A549 (cell line): ENCODE measurements at regions not wholly inside any gene's neighbourhood (a gene's known extent, or its start where the extent isn't known, plus 50 kb on each side); places are given as distances from the start of the nearest gene placed in this dataset.

ENCODE experiments used
- ATAC-seq, 2 experiments: fragments of 200-7000 bp in 1 of 2; fragments of >200 bp in 1 of 2; cut with Nextera tagmentation in 1 of 2; cut with Tn5 transposase in 1 of 2; 3 replicates each; pipeline versions ENCODE4 v1.8.0 to v1.9.1; 2018 to 2020; ENCODE audit warnings: mild to moderate bottlenecking in 1 of 2, moderate library complexity in 1 of 2
- CTCF ChIA-PET: fragments of 300-600 bp; sonication (Branson Sonifier 250); formaldehyde crosslinking; extraction: SDS; loops from one replicate; lab custom pipeline; 2021; ENCODE audit warnings: antibody characterized with exemption, inconsistent platforms; lab: Yijun Ruan, JAX
- POLR2A ChIA-PET: fragments of 350-600 bp; formaldehyde crosslinking; extraction: SDS; loops from one replicate; lab custom pipeline; 2021; ENCODE audit warnings: antibody characterized with exemption, inconsistent platforms; lab: Yijun Ruan, JAX
- DNase-seq, 2 experiments: peaks; one replicate each; pipeline versions ENCODE4 v3.0.0 to v3.0.0-alpha.2; 2011 to 2016; ENCODE audit warnings: low read depth in 1 of 2, low spot score in 1 of 2
- FAIRE-seq: peaks from 2 replicates; lab custom pipeline; 2011; peaks lifted over from hg19 to GRCh38; lab: Jason Lieb, UNC
- H3K27ac ChIP-seq, 2 experiments: fragments of >200 bp; sonication (Bioruptor Twin); formaldehyde crosslinking; 3 replicates each; pipeline ENCODE4 v1.5.1; 2016 to 2017
- H3K4me1 ChIP-seq: fragments of >200 bp; sonication (Bioruptor Twin); formaldehyde crosslinking; 3 replicates; pipeline ENCODE4 v1.6.1; 2016
- H3K4me2 ChIP-seq: fragments of >200 bp; sonication (Bioruptor Twin); formaldehyde crosslinking; 3 replicates; pipeline ENCODE4 v1.6.1; 2016
- H3K4me3 ChIP-seq: fragments of >200 bp; sonication (Bioruptor Twin); formaldehyde crosslinking; 3 replicates; pipeline ENCODE4 v1.5.1; 2016
- H3K9me3 ChIP-seq: fragments of >200 bp; sonication (Bioruptor Twin); formaldehyde crosslinking; 3 replicates; pipeline ENCODE4 v1.6.1; 2016
- BHLHE40 ChIP-seq: IDR thresholded peaks from 2 replicates; pipeline ENCODE4 v1.6.1; 2012; ENCODE audit warnings: low read depth, low read length, inconsistent platforms
- CBX2 ChIP-seq: fragments of 200-600 bp; sonication (generic); IDR thresholded peaks from 2 replicates; pipeline ENCODE4 v1.6.1; 2016; ENCODE audit warnings: low read depth, mild to moderate bottlenecking, borderline replicate concordance
- CEBPB ChIP-seq, 2 experiments: fragments of >200 bp in 1 of 2; sonication (Bioruptor Twin) in 1 of 2; formaldehyde crosslinking in 1 of 2; IDR thresholded peaks; 2 replicates each; pipeline ENCODE4 v1.6.1; 2012 to 2016
- CHD2 ChIP-seq: fragments of 150-350 bp; IDR thresholded peaks from 2 replicates; pipeline ENCODE4 v1.6.1; 2014; ENCODE audit warnings: low read length; ENCODE audit not compliant: partially characterized antibody
- EHF ChIP-seq: fragments of 250-450 bp; sonication (Bioruptor Pico); IDR thresholded peaks from 2 replicates; pipeline ENCODE4 v1.5.0; 2020; ENCODE audit warnings: mild to moderate bottlenecking
- EHMT2 ChIP-seq: fragments of 200-600 bp; sonication (generic); IDR thresholded peaks from 2 replicates; pipeline ENCODE4 v1.6.1; 2016; ENCODE audit warnings: antibody characterized with exemption, low read depth, mild to moderate bottlenecking, moderate library complexity
- FOSB ChIP-seq: fragments of 250-450 bp; sonication (Bioruptor Pico); IDR thresholded peaks from 2 replicates; pipeline ENCODE4 v1.5.0; 2020; ENCODE audit warnings: mild to moderate bottlenecking, moderate library complexity
- FOSL2 ChIP-seq, 2 experiments: fragments of 450-650 bp in 1 of 2; fragments of >200 bp in 1 of 2; sonication (Bioruptor Twin) in 1 of 2; formaldehyde crosslinking; IDR thresholded peaks; 2 replicates each; pipeline versions ENCODE4 v1.5.0 to v1.6.1; 2016 to 2020; ENCODE audit warnings: mild to moderate bottlenecking in 1 of 2, moderate library complexity in 1 of 2
- FOXS1 ChIP-seq: fragments of 250-450 bp; sonication (Bioruptor Pico); IDR thresholded peaks from 2 replicates; pipeline ENCODE4 v1.5.0; 2020; ENCODE audit warnings: mild to moderate bottlenecking, moderate library complexity
- HEYL ChIP-seq: fragments of 250-450 bp; sonication (Bioruptor Pico); IDR thresholded peaks from 2 replicates; pipeline ENCODE4 v1.8.0; 2021; ENCODE audit warnings: mild to moderate bottlenecking, moderate library complexity
- HOXA7 ChIP-seq: fragments of 250-450 bp; sonication (Bioruptor Pico); IDR thresholded peaks from 2 replicates; pipeline ENCODE4 v1.5.0; 2020; ENCODE audit warnings: mild to moderate bottlenecking, moderate library complexity
- KDM1A ChIP-seq: fragments of 200-600 bp; sonication (generic); IDR thresholded peaks from 2 replicates; pipeline ENCODE4 v1.6.1; 2016; ENCODE audit warnings: low read depth, mild to moderate bottlenecking
- KDM5A ChIP-seq: fragments of 200-600 bp; sonication (generic); IDR thresholded peaks from 2 replicates; pipeline ENCODE4 v1.6.1; 2016; ENCODE audit warnings: antibody characterized with exemption, mild to moderate bottlenecking
- MAFK ChIP-seq: fragments of 450-650 bp; IDR thresholded peaks from 2 replicates; pipeline ENCODE4 v1.6.1; 2014; ENCODE audit not compliant: partially characterized antibody
- NFE2L2 ChIP-seq: fragments of 150-350 bp; conservative IDR thresholded peaks from 2 replicates; pipeline ENCODE4 v1.6.1; 2014; ENCODE audit warnings: low read length
- NPAS2 ChIP-seq: fragments of 250-450 bp; sonication (Bioruptor Pico); IDR thresholded peaks from 2 replicates; pipeline ENCODE4 v1.8.0; 2022; ENCODE audit warnings: mild to moderate bottlenecking, moderate library complexity, borderline replicate concordance
- RAD21 ChIP-seq, 2 experiments: fragments of >200 bp in 1 of 2; sonication (Bioruptor Twin) in 1 of 2; formaldehyde crosslinking in 1 of 2; IDR thresholded peaks in 1 of 2; conservative IDR thresholded peaks in 1 of 2; 2 replicates in 1 of 2; 3 replicates in 1 of 2; pipeline ENCODE4 v1.6.1; 2012 to 2018; ENCODE audit warnings: inconsistent platforms in 1 of 2
- REST ChIP-seq: fragments of 200-600 bp; sonication (generic); IDR thresholded peaks from 2 replicates; pipeline ENCODE4 v1.6.1; 2016; ENCODE audit warnings: antibody characterized with exemption, mild to moderate bottlenecking, moderate library complexity
- RNF2 ChIP-seq: fragments of 200-600 bp; sonication (generic); IDR thresholded peaks from 2 replicates; pipeline ENCODE4 v1.6.1; 2016; ENCODE audit warnings: low read depth, mild to moderate bottlenecking, antibody characterized with exemption, moderate library complexity, borderline replicate concordance
- SREBF2 ChIP-seq: fragments of 450-650 bp; IDR thresholded peaks from 2 replicates; pipeline ENCODE4 v1.6.1; 2014; ENCODE audit warnings: mild to moderate bottlenecking, moderate library complexity
- TFCP2L1 ChIP-seq: fragments of 250-450 bp; sonication (Bioruptor Pico); IDR thresholded peaks from 2 replicates; pipeline ENCODE4 v1.5.0; 2021; ENCODE audit warnings: mild to moderate bottlenecking
- ZC3H11A ChIP-seq: fragments of 450-650 bp; IDR thresholded peaks from 2 replicates; pipeline ENCODE4 v1.6.1; 2014; ENCODE audit warnings: antibody characterized with exemption, mild to moderate bottlenecking
- ZSCAN20 ChIP-seq: fragments of 250-450 bp; sonication (Bioruptor Pico); IDR thresholded peaks from 2 replicates; pipeline ENCODE4 v1.8.0; 2022; ENCODE audit warnings: mild to moderate bottlenecking, moderate library complexity
- WGBS: methylation state at CpG from one replicate; pipeline ENCODE4 v1.1.6; 2017; ENCODE audit errors: missing lambda C conversion rate; 5-methylcytosine and 5-hydroxymethylcytosine counted together
- TF ChIP-seq, protein P1 (sequence below): fragments of >200 bp; sonication (Bioruptor Twin); formaldehyde crosslinking; IDR thresholded peaks from 3 replicates; pipeline ENCODE4 v1.5.1; 2016

DNA sequence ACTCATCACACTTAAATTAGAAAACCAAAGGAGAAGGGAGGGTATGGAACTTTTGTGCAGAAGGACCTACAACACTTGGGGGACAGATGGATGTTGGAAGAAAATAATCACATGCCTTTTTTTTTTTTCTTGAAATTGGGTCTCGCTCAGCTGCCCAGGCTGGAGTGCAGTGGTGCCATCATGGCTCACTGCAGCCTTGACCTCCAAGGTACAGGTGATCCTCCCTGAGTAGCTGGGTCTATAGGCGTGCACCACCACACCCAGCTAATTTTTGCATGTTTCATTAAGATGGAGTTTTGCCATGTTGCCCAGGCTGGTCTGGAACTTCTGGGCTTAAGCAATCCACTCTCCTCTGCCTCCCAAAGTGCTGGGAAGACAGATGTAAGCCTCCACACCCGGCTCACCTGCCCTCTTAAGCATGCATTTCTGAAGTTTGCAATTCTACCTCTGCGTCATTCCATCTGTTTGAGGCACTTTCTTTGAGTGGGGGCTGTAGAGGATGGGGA, 370.8 kb upstream of the JARID2 start (continued):
- TF ChIP-seq NPAS2 (no peak), FOXS1 (CRISPR knock-in tag) (no peak), HEYL (CRISPR knock-in tag) (no peak)
- TF ChIP-seq, all 56 proteins: peak for 0

GRCh38 chr6:14875481-14876063, 370.3 kb upstream of the JARID2 start:
- H3K27ac ChIP-seq, result no peak overlapping the region
- TF ChIP-seq FOXS1 (CRISPR knock-in tag) (no peak), KDM1A (no peak), MAFK (peak; percentile 68)
- ATAC-seq (no peak), FAIRE-seq (no peak), DNase-seq (no peak)
- no peak overlapping the region for H3K4me3 ChIP-seq
- no peak overlapping the region for H3K4me2 ChIP-seq
- POLR2A ChIA-PET, result no interaction called here
- 88% methylated on average over 6 of the region's 6 CpGs for WGBS
- peaks cover 6% of the 10 kb centered on the region; the same call in 2 of the 3 replicates for H3K4me1 ChIP-seq
- CTCF ChIA-PET, result no interaction called here
- no peaks in the 10 kb centered on the region for H3K9me3 ChIP-seq

GRCh38 chr6:14876778-14877613, 368.9 kb upstream of the JARID2 start:
- Histone ChIP-seq H3K4me1 (peaks cover 6% of the 10 kb centered on the region; the same call in 2 of the 3 replicates), H3K9me3 (no peaks in the 10 kb centered on the region), H3K4me3 (no peak overlapping the region), H3K27ac (peak overlapping the region in 1 of 2 experiments; percentile 41; a peak in 1 of 6 replicates), H3K4me2 (0 out of 3 replicates have a peak overlapping the region, but pooled peaks have one; percentile 14)
- ChIA-PET CTCF (interaction anchor here (1.1 kb wide), 1 partner anchor 10 kb away, joined by 3 read pairs; no protein-coding TSS in a partner anchor), POLR2A (interaction anchor here (0.6 kb wide), 1 partner anchor 9 kb away, joined by 4 read pairs; no protein-coding TSS in a partner anchor)
- peak in 1 of 2 experiments; percentile 11 for DNase-seq
- no peak for ATAC-seq
- WGBS, result 55% methylated on average over 11 of the region's 11 CpGs
- FAIRE-seq, result no peak
- TF ChIP-seq TFCP2L1 (CRISPR knock-in tag), result no peak
- no peak for TF ChIP-seq CHD2
- TF ChIP-seq SREBF2, result no peak
- TF ChIP-seq BHLHE40, result no peak
- TF ChIP-seq FOSL2 (IDR thresholded peaks at IDR 0.05), result no peak
- peak; percentile 6; the same call in 1 of the 2 replicates for TF ChIP-seq FOSL2 (CRISPR knock-in tag; IDR thresholded peaks at IDR 0.05)
- TF ChIP-seq NFE2L2, result no peak
- TF ChIP-seq, protein P1, sequence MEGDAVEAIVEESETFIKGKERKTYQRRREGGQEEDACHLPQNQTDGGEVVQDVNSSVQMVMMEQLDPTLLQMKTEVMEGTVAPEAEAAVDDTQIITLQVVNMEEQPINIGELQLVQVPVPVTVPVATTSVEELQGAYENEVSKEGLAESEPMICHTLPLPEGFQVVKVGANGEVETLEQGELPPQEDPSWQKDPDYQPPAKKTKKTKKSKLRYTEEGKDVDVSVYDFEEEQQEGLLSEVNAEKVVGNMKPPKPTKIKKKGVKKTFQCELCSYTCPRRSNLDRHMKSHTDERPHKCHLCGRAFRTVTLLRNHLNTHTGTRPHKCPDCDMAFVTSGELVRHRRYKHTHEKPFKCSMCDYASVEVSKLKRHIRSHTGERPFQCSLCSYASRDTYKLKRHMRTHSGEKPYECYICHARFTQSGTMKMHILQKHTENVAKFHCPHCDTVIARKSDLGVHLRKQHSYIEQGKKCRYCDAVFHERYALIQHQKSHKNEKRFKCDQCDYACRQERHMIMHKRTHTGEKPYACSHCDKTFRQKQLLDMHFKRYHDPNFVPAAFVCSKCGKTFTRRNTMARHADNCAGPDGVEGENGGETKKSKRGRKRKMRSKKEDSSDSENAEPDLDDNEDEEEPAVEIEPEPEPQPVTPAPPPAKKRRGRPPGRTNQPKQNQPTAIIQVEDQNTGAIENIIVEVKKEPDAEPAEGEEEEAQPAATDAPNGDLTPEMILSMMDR, result no peak

DNA sequence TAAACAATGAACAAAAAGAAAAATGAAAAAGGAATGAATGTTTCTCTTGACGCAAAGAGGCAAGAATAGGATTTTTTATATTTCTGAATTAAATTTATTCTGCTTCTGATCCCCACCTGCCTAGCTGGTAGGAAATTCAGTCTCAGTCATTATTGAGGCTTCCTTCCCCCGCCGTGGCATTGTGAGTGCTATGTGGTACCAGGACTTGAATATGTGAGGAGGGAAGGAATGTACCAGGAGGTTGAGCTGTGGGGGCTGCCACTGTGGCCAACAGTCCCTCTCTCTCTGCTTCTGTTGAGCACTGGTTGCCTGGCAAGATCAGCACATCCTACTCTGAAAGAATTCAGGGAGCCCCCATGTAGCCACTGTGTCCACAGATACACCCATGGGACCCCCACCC, 368.1 kb upstream of the JARID2 start:
- Histone ChIP-seq H3K4me3 (no peak overlapping the region), H3K9me3 (no peaks in the 10 kb centered on the region), H3K4me1 (peaks cover 13% of the 10 kb centered on the region), H3K27ac (no peak overlapping the region), H3K4me2 (no peak overlapping the region)
- ATAC-seq (no peak), FAIRE-seq (no peak), DNase-seq (no peak)
- ChIA-PET CTCF (no interaction called here), POLR2A (no interaction called here)
- 96% methylated on average over 3 of the region's 3 CpGs for WGBS
- TF ChIP-seq HOXA7 (CRISPR knock-in tag), result no peak
- TF ChIP-seq RAD21 (conservative IDR thresholded peaks at IDR 0.05 in 1 of 2, IDR thresholded peaks at IDR 0.05 in 1 of 2), result no peak
- no peak for TF ChIP-seq FOSB (CRISPR knock-in tag)
- no peak for TF ChIP-seq CEBPB (IDR thresholded peaks at IDR 0.05)
- TF ChIP-seq MAFK, result no peak
- no peak for TF ChIP-seq FOSL2 (IDR thresholded peaks at IDR 0.05)
- no peak for TF ChIP-seq FOSL2 (CRISPR knock-in tag; IDR thresholded peaks at IDR 0.05)
- no peak for TF ChIP-seq CHD2
- TF ChIP-seq ZSCAN20 (CRISPR knock-in tag), result no peak
- no peak for TF ChIP-seq EHMT2
- no peak for TF ChIP-seq REST
- no peak for TF ChIP-seq ZC3H11A
- TF ChIP-seq KDM5A, result no peak
- TF ChIP-seq CBX2, result no peak
- no peak for TF ChIP-seq RNF2
- TF ChIP-seq EHF (CRISPR knock-in tag), result no peak
